Suprapubic skin (tissue), 4 donors: ENCODE measurements at regions not wholly inside any gene's neighbourhood (a gene's known extent, or its start where the extent isn't known, plus 50 kb on each side); places are given as distances from the start of the nearest gene placed in this dataset.

ENCODE experiments used
- DNase-seq, 2 donors: peaks; one replicate each; pipeline ENCODE4 v3.0.0-alpha.2; 2019; ENCODE audit warnings: low spot score in 2 of 2
- H3K27ac ChIP-seq: fragments of 200-600 bp; sonication (generic); one replicate; pipeline ENCODE4 v1.5.1; 2019
- H3K27me3 ChIP-seq: fragments of 200-600 bp; sonication (generic); one replicate; pipeline ENCODE4 v1.5.1; 2019
- H3K36me3 ChIP-seq: fragments of 200-600 bp; sonication (generic); one replicate; pipeline ENCODE4 v1.5.1; 2019
- H3K4me1 ChIP-seq: fragments of 200-600 bp; sonication (generic); one replicate; pipeline ENCODE4 v1.5.1; 2019
- H3K4me3 ChIP-seq: fragments of 200-600 bp; sonication (generic); one replicate; pipeline ENCODE4 v1.5.1; 2019; ENCODE audit warnings: mild to moderate bottlenecking
- H3K9me3 ChIP-seq: fragments of 200-600 bp; sonication (generic); one replicate; pipeline ENCODE4 v1.5.1; 2019
- EP300 ChIP-seq: sonication (generic); formaldehyde crosslinking; IDR thresholded peaks from one replicate; pipeline ENCODE4 v1.6.1; 2017; ENCODE audit warnings: antibody characterized with exemption
- POLR2A ChIP-seq, 2 donors: fragments of 450-650 bp; IDR thresholded peaks; one replicate each; pipeline ENCODE4 v1.6.1; 2017; ENCODE audit warnings: antibody characterized with exemption in 2 of 2, mild to moderate bottlenecking in 2 of 2, moderate library complexity in 2 of 2
- POLR2AphosphoS5 ChIP-seq, 3 donors: sonication (generic); formaldehyde crosslinking; IDR thresholded peaks; one replicate each; pipeline ENCODE4 v1.6.1; 2017; ENCODE audit warnings: antibody characterized with exemption in 3 of 3
- WGBS: methylation state at CpG from one replicate; pipeline ENCODE4 v1.1.5; 2018; 5-methylcytosine and 5-hydroxymethylcytosine counted together
- TF ChIP-seq, protein P1 (sequence below), 2 donors: fragments of 200-600 bp in 1 of 2; fragments of 450-650 bp in 1 of 2; sonication (generic) in 1 of 2; IDR thresholded peaks; one replicate each; pipeline ENCODE4 v1.5.1; 2016 to 2019; ENCODE audit warnings: antibody characterized with exemption in 2 of 2, mild to moderate bottlenecking in 1 of 2, moderate library complexity in 1 of 2

DNA sequence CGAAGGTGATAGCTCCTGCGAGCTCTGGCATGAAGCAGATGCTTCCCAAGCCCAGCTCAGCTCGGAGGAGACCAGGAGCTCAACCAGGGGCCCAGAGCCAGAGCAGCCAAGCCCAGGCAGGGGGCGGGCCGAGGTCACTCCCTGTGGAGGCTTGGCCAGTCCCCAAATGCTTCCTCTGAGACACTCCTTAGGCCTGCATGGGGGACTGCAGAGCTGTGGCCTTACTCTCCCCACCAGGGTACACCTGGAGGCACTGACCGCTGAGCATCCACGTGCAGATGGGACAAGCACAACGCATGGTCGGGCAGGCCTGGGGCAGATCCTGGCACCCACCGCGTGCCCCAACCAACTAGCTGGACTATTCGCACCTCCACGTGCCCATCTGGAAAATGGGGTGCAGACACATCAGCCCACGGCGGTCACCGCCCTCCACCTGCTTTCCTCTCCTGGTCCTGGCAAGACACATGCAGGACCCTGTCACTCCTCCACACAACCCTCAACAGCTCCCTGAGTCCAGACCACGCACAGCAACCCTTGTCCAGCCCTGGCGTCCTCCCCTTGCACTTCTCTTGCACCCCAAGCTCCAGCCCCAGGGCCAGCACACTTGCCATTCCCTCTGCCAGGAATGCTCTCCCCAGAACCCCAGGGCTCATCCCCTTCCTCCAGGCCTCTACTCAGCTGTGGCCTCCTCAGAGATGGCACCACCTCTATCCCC is 164.7 kb upstream of the IQSEC1 start:
- DNase-seq = no peak
- Histone ChIP-seq H3K9me3 (no peaks in the 10 kb centered on the region), H3K27me3 (peaks cover 12% of the 10 kb centered on the region), H3K27ac (no peak overlapping the region), H3K36me3 (no peaks in the 10 kb centered on the region), H3K4me1 (peaks cover 15% of the 10 kb centered on the region), H3K4me3 (no peak overlapping the region)
- 92% methylated on average over 13 of the region's 18 CpGs for WGBS
- TF ChIP-seq EP300 = no peak
- TF ChIP-seq POLR2AphosphoS5 (IDR thresholded peaks at IDR 0.05) = no peak
- TF ChIP-seq, protein P1, sequence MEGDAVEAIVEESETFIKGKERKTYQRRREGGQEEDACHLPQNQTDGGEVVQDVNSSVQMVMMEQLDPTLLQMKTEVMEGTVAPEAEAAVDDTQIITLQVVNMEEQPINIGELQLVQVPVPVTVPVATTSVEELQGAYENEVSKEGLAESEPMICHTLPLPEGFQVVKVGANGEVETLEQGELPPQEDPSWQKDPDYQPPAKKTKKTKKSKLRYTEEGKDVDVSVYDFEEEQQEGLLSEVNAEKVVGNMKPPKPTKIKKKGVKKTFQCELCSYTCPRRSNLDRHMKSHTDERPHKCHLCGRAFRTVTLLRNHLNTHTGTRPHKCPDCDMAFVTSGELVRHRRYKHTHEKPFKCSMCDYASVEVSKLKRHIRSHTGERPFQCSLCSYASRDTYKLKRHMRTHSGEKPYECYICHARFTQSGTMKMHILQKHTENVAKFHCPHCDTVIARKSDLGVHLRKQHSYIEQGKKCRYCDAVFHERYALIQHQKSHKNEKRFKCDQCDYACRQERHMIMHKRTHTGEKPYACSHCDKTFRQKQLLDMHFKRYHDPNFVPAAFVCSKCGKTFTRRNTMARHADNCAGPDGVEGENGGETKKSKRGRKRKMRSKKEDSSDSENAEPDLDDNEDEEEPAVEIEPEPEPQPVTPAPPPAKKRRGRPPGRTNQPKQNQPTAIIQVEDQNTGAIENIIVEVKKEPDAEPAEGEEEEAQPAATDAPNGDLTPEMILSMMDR (IDR thresholded peaks at IDR 0.05) = no peak
- no peak for TF ChIP-seq POLR2A (IDR thresholded peaks at IDR 0.05)

DNA sequence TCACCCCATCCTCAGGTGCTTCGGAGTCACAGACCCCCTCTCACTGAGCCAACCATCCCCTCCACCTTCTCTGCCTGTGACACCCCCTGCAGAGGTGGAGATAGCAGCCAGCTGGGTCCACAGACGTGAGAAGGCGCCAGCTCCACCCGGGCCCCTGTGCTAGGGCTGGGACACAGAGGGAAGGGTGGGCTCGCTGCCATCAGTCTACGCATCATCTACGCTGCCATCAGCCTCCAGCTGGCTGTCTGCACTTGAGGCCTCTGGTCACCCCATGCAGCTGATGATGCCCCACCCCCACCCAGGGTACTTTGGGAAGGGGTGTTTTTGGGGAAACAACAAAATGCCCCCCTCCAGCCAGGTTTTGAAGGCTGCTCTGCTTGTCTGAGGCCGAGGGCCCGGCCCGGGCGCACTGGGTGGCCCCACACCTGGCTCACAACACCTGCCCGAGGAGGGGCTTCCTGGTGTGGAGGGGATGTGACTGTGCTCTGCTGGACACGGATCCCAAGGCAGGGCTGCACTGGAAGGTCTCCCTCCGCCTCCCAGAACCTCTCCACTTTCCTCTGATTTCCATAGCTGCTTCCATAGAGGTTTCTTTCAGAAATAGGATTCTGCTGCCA is 163.4 kb upstream of the IQSEC1 start:
- no peak for DNase-seq
- 88% methylated on average over 8 of the region's 14 CpGs for WGBS
- TF ChIP-seq EP300 (no peak), POLR2AphosphoS5 (IDR thresholded peaks at IDR 0.05) (no peak), POLR2A (IDR thresholded peaks at IDR 0.05) (no peak)
- TF ChIP-seq, protein P1 (IDR thresholded peaks at IDR 0.05) = no peak
- H3K27me3 ChIP-seq = peaks cover 12% of the 10 kb centered on the region
- no peaks in the 10 kb centered on the region for H3K36me3 ChIP-seq
- peaks cover 17% of the 10 kb centered on the region for H3K4me1 ChIP-seq
- H3K4me3 ChIP-seq = no peak overlapping the region
- H3K9me3 ChIP-seq = no peaks in the 10 kb centered on the region
- no peak overlapping the region for H3K27ac ChIP-seq

DNA sequence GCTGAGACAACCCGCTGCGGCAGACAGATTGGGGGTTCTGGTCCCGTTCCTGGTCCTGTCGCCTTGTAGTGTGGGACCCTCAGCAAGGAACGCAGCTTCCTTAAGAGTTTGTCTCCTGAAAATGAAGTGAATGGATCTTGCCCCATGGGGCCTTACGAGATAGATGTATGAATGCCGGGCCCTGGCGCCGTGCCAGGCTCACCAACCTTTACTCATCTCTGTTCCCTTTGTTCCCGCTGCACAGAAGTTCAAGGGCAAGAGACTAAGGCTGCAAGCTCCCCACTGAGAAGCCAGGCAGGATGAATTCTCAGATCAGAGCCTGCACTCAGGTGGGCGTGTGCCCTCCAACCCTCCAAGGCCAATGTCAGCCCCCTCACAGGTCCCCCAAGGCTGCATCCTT is 162.7 kb upstream of the IQSEC1 start:
- Histone ChIP-seq H3K4me3 (no peak overlapping the region), H3K27me3 (peaks cover 12% of the 10 kb centered on the region), H3K9me3 (no peaks in the 10 kb centered on the region), H3K4me1 (peaks cover 18% of the 10 kb centered on the region), H3K36me3 (no peaks in the 10 kb centered on the region), H3K27ac (no peak overlapping the region)
- WGBS = 57% methylated on average over 11 of the region's 11 CpGs
- TF ChIP-seq, protein P1 (IDR thresholded peaks at IDR 0.05) = no peak
- TF ChIP-seq EP300 (no peak), POLR2A (IDR thresholded peaks at IDR 0.05) (no peak), POLR2AphosphoS5 (IDR thresholded peaks at IDR 0.05) (no peak)
- DNase-seq = no peak

DNA sequence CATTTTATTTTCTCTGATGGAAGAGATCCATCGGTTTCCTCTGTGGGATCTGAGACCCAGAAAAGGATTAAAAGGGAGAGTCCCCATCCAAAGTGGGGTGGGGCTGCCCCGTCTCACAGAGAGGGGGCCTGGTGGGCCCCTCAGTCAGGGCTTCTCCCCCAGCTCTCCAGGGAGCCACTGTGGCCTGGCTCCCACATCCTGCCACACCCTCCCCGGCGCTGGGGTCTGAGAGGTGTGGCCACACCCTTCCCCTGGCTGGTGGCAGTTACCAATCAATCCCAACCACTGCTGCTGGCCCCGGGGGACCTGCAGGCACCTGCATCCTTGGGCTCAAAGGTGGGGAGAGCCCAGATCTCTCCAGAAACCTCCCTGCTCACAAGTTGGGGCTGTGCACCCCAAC is 161.8 kb upstream of the IQSEC1 start:
- no peaks in the 10 kb centered on the region for H3K36me3 ChIP-seq
- H3K27me3 ChIP-seq = peaks cover 12% of the 10 kb centered on the region
- H3K4me1 ChIP-seq = peaks cover 18% of the 10 kb centered on the region
- TF ChIP-seq, protein P1 (IDR thresholded peaks at IDR 0.05) = no peak
- TF ChIP-seq POLR2AphosphoS5 (IDR thresholded peaks at IDR 0.05) (no peak), EP300 (no peak), POLR2A (IDR thresholded peaks at IDR 0.05) (no peak)
- no peaks in the 10 kb centered on the region for H3K9me3 ChIP-seq
- WGBS = 4% methylated on average over 4 of the region's 5 CpGs
- no peak for DNase-seq
- no peak overlapping the region for H3K4me3 ChIP-seq
- no peak overlapping the region for H3K27ac ChIP-seq

DNA sequence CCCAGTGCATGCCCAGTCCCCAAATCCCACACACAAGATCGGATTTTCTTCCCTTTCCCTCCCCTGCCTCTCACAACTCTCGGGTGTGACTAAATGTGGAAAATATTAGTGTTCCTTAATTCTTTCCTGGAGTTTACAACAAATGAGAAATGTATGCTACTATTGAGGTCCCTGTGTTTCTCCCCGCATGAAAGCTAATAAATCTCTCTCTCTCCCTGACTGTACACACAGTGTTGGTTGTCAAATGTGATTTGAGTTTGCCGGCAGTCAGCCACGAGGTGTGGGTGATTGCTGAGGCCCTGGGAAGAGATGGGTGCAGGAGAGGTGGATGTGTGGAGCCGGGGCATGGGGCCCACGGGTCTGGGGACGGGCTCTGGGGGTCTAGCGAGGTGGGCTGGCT is 161.4 kb upstream of the IQSEC1 start:
- H3K27me3 ChIP-seq = peaks cover 12% of the 10 kb centered on the region
- no peak overlapping the region for H3K4me3 ChIP-seq
- H3K36me3 ChIP-seq = no peaks in the 10 kb centered on the region
- H3K4me1 ChIP-seq = peaks cover 18% of the 10 kb centered on the region
- DNase-seq = no peak
- WGBS = 31% methylated on average over 9 of the region's 9 CpGs
- no peak overlapping the region for H3K27ac ChIP-seq
- no peaks in the 10 kb centered on the region for H3K9me3 ChIP-seq
- TF ChIP-seq POLR2AphosphoS5 (IDR thresholded peaks at IDR 0.05) = no peak
- no peak for TF ChIP-seq EP300
- TF ChIP-seq POLR2A (IDR thresholded peaks at IDR 0.05) = no peak
- TF ChIP-seq, protein P1 (IDR thresholded peaks at IDR 0.05) = no peak
